ENCODE measurements at regions not wholly inside any gene's neighbourhood (a gene's known extent, or its start where the extent isn't known, plus 50 kb on each side); places are given as distances from the start of the nearest gene placed in this dataset.
A peak's percentile ranks its signal among the peaks of the same experiment; 100 is the strongest.
"Not testable (repeated sequence)": the region's sequence is repeated elsewhere in the genome, so short reads cannot be mapped to it uniquely, and the experiment has no call there.

DNA sequence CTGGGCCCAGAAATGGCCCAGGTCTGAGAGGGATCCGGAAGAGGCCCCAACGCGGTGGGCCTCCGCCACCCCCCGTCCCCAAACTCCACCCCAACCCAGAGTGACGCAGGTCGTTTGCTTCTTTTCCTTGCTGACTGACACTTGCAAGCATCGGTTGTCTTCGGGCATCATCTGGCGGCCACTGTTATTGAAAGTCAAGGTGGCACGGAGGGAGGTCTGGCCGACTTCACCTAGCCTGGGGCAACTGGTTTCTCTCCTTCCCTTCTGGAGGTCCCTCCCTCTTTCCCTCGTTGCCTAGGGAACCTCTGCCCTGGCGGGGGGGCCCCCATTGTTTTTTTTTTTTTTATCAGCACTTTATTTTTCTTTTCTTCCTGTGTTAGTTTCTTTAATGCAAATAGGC, 241.8 kb downstream of the ALG10 start:
- Histone ChIP-seq H3K36me3 (ENCODE audit: insufficient read depth, insufficient read length, low read length) (no peaks in the 10 kb centered on the region), H3K4me1 (ENCODE audit: insufficient read depth, insufficient read length) (peaks cover 8% of the 10 kb centered on the region), H3K27me3 (ENCODE audit: insufficient read depth, insufficient read length) (no peaks in the 10 kb centered on the region), H3K9me3 (ENCODE audit: insufficient read depth, low read length) (peaks cover 60% of the 10 kb centered on the region; the same call in 1 of the 2 replicates), H3K4me3 (ENCODE audit: insufficient read length, low read depth) (no peak overlapping the region), H3K9ac (ENCODE audit: insufficient read length, low read depth) (no peak overlapping the region)
- peak; percentile 58 for DNase-seq (ENCODE audit: low read depth, low spot score)
- TF ChIP-seq SUZ12 (IDR thresholded peaks at IDR 0.05; ENCODE audit: extremely low read depth, insufficient read depth, insufficient read length) (no peak), ZNF274 (IDR thresholded peaks at IDR 0.05; ENCODE audit: low read depth, low read length) (no peak), YY1 (IDR thresholded peaks at IDR 0.05; ENCODE audit: insufficient read depth, insufficient read length) (no peak)

DNA sequence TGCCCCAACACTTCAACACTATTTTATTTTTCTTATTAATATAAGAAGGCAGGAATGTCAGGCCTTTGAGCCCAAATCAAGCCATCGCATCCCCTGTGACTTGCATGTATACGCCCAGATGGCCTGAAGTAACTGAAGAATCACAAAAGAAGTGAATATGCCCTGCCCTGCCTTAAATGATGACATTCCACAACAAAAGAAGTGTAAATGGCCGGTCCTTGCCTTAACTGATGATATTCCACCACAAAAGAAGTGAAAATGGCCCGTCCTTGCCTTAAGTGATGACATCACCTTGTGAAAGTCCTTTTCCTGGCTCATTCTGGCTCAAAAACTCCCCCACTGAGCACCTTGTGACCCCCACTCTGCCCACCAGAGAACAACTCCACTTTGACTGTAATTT, 251.4 kb downstream of the ALG10 start:
- not testable (repeated sequence) for H3K9ac ChIP-seq (ENCODE audit: insufficient read length, low read depth); H3K36me3 ChIP-seq (ENCODE audit: insufficient read depth, insufficient read length, low read length); H3K27me3 ChIP-seq (ENCODE audit: insufficient read depth, insufficient read length); H3K4me1 ChIP-seq (ENCODE audit: insufficient read depth, insufficient read length); H3K4me3 ChIP-seq (ENCODE audit: insufficient read length, low read depth)
- DNase-seq (ENCODE audit: low read depth, low spot score): peak; percentile 66
- peaks cover 73% of the 10 kb centered on the region; the same call in 1 of the 2 replicates for H3K9me3 ChIP-seq (ENCODE audit: insufficient read depth, low read length)

DNA sequence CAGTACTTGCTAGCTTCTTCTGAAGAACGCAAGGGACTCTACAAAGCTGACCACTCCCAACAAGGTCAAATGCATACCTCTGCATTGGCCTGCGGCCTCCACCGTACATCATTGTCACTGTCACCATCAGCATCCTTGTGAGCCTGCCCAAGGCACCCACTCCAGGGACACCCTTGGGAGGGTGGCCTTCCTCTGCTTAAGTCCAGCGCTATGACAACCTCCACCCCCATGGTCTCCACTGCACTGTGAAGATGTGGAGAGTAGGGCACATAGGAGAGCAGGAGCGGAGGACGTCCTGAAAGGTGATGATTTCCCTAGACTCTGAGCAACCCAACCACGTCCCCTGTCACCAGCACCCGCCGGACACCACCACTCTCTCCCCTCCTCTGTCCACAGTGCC, 252.8 kb downstream of the ALG10 start:
- Histone ChIP-seq H3K9me3 (ENCODE audit: insufficient read depth, low read length) (peaks cover 68% of the 10 kb centered on the region; the same call in 1 of the 2 replicates), H3K36me3 (ENCODE audit: insufficient read depth, insufficient read length, low read length) (no peaks in the 10 kb centered on the region), H3K9ac (ENCODE audit: insufficient read length, low read depth) (no peak overlapping the region), H3K27me3 (ENCODE audit: insufficient read depth, insufficient read length) (no peaks in the 10 kb centered on the region), H3K4me1 (ENCODE audit: insufficient read depth, insufficient read length) (peaks cover 2% of the 10 kb centered on the region), H3K4me3 (ENCODE audit: insufficient read length, low read depth) (no peak overlapping the region)
- DNase-seq (ENCODE audit: low read depth, low spot score): no peak
- TF ChIP-seq ZNF274 (IDR thresholded peaks at IDR 0.05; ENCODE audit: low read depth, low read length) (no peak), YY1 (IDR thresholded peaks at IDR 0.05; ENCODE audit: insufficient read depth, insufficient read length) (no peak), SUZ12 (IDR thresholded peaks at IDR 0.05; ENCODE audit: extremely low read depth, insufficient read depth, insufficient read length) (no peak)

DNA sequence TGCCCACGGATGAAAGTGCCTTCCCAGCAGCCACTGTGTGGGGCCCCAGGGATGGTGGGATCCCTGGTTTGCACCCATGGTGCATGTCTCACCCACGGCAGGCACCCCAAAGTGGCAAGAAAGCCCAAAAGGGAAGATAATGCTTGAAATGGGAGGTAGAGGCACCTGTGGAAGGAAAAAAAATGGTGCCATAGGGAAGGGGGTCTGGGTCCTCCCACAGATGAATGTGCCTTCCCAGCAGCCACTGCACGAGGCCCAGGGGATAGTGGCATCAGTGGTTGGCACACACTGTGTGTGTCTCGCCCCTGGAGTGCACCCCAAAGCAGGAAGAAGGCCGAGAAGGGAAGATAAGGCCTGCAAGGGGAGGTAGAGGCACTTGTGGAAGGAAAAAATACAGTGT, 264.2 kb downstream of the ALG10 start:
- no peak overlapping the region for H3K9ac ChIP-seq (ENCODE audit: insufficient read length, low read depth)
- no peak overlapping the region for H3K4me3 ChIP-seq (ENCODE audit: insufficient read length, low read depth)
- no peak for DNase-seq (ENCODE audit: low read depth, low spot score)
- TF ChIP-seq SUZ12 (IDR thresholded peaks at IDR 0.05; ENCODE audit: extremely low read depth, insufficient read depth, insufficient read length): no peak
- no peak for TF ChIP-seq ZNF274 (IDR thresholded peaks at IDR 0.05; ENCODE audit: low read depth, low read length)
- TF ChIP-seq YY1 (IDR thresholded peaks at IDR 0.05; ENCODE audit: insufficient read depth, insufficient read length): no peak
- H3K27me3 ChIP-seq (ENCODE audit: insufficient read depth, insufficient read length): no peaks in the 10 kb centered on the region
- H3K4me1 ChIP-seq (ENCODE audit: insufficient read depth, insufficient read length): no peaks in the 10 kb centered on the region
- H3K36me3 ChIP-seq (ENCODE audit: insufficient read depth, insufficient read length, low read length): no peaks in the 10 kb centered on the region
- H3K9me3 ChIP-seq (ENCODE audit: insufficient read depth, low read length): peaks cover 53% of the 10 kb centered on the region

- no peak for DNase-seq (ENCODE audit: low read depth, low spot score)
- no peaks in the 10 kb centered on the region for H3K4me1 ChIP-seq (ENCODE audit: insufficient read depth, insufficient read length)
- H3K9ac ChIP-seq (ENCODE audit: insufficient read length, low read depth): no peak overlapping the region
- H3K27me3 ChIP-seq (ENCODE audit: insufficient read depth, insufficient read length): no peaks in the 10 kb centered on the region
- H3K4me3 ChIP-seq (ENCODE audit: insufficient read length, low read depth): no peak overlapping the region
- no peaks in the 10 kb centered on the region for H3K36me3 ChIP-seq (ENCODE audit: insufficient read depth, insufficient read length, low read length)
- H3K9me3 ChIP-seq (ENCODE audit: insufficient read depth, low read length): peaks cover 48% of the 10 kb centered on the region
- TF ChIP-seq YY1 (IDR thresholded peaks at IDR 0.05; ENCODE audit: insufficient read depth, insufficient read length): no peak
- TF ChIP-seq SUZ12 (IDR thresholded peaks at IDR 0.05; ENCODE audit: extremely low read depth, insufficient read depth, insufficient read length): no peak
- no peak for TF ChIP-seq ZNF274 (IDR thresholded peaks at IDR 0.05; ENCODE audit: low read depth, low read length)
These were observed 264.6 kb downstream of the ALG10 start for GRCh38 chr12:34286934-34287333.

GRCh38 chr12:34287437-34287836, 265.1 kb downstream of the ALG10 start:
- Histone ChIP-seq H3K4me3 (ENCODE audit: insufficient read length, low read depth) (no peak overlapping the region), H3K4me1 (ENCODE audit: insufficient read depth, insufficient read length) (no peaks in the 10 kb centered on the region), H3K36me3 (ENCODE audit: insufficient read depth, insufficient read length, low read length) (no peaks in the 10 kb centered on the region), H3K27me3 (ENCODE audit: insufficient read depth, insufficient read length) (no peaks in the 10 kb centered on the region), H3K9ac (ENCODE audit: insufficient read length, low read depth) (no peak overlapping the region), H3K9me3 (ENCODE audit: insufficient read depth, low read length) (peaks cover 43% of the 10 kb centered on the region)
- no peak for DNase-seq (ENCODE audit: low read depth, low spot score)
- TF ChIP-seq ZNF274 (IDR thresholded peaks at IDR 0.05; ENCODE audit: low read depth, low read length) (no peak), YY1 (IDR thresholded peaks at IDR 0.05; ENCODE audit: insufficient read depth, insufficient read length) (no peak), SUZ12 (IDR thresholded peaks at IDR 0.05; ENCODE audit: extremely low read depth, insufficient read depth, insufficient read length) (no peak)

DNA sequence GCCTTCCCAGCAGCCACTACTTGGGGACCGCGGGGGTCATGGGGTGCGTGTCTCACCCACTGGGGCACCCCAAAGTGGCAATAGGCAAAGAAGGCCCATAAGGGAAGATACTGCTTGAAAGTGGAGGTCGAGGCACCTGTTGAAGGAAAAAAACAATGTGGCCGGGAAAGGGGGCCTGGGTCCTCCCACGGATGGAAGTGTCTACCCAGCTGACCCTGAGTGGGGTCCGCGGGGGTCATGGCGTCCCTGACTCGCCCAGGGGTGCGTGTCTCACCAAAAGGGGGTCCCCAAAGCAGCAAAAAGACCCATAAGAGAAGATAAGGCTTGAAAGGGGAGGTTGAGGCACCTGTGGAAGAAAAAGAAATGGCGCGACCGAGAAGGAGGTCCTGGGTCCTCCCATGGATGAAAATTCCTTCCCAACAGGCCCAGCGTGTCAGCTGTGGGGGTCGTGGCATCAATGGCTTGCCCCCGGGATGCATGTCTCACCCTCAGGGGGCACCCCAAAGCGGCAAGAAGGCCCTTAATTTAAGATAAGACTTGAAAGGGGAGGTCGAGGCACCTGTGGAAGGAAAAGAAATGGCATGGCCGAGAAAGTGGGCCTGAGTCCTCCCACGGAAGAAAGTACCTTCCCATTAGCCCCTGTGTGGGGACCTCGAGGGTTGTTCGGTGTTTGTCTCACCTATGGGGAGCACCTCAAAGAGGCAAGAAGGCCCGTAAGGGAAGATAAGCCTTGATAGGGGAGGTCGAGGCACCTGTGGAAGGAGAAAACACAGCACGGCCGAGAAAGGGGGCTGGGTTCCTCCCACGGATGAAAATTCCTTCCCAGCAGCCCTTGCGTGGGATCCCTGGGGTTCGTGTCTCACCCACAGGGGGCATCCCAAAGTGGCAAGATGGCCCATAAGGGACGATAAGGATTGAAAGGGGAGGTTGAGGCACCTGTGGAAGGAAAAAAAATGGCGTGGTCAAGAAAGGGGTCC, 266.0 kb downstream of the ALG10 start:
- DNase-seq (ENCODE audit: low read depth, low spot score): no peak
- no peak overlapping the region for H3K4me3 ChIP-seq (ENCODE audit: insufficient read length, low read depth)
- TF ChIP-seq ZNF274 (IDR thresholded peaks at IDR 0.05; ENCODE audit: low read depth, low read length): no peak
- TF ChIP-seq SUZ12 (IDR thresholded peaks at IDR 0.05; ENCODE audit: extremely low read depth, insufficient read depth, insufficient read length): no peak
- TF ChIP-seq YY1 (IDR thresholded peaks at IDR 0.05; ENCODE audit: insufficient read depth, insufficient read length): no peak
- H3K4me1 ChIP-seq (ENCODE audit: insufficient read depth, insufficient read length): no peaks in the 10 kb centered on the region
- H3K27me3 ChIP-seq (ENCODE audit: insufficient read depth, insufficient read length): no peaks in the 10 kb centered on the region
- H3K9me3 ChIP-seq (ENCODE audit: insufficient read depth, low read length): peaks cover 35% of the 10 kb centered on the region
- H3K9ac ChIP-seq (ENCODE audit: insufficient read length, low read depth): no peak overlapping the region
- H3K36me3 ChIP-seq (ENCODE audit: insufficient read depth, insufficient read length, low read length): no peaks in the 10 kb centered on the region
